ENCODE measurements at regions not wholly inside any gene's neighbourhood (a gene's known extent, or its start where the extent isn't known, plus 50 kb on each side); places are given as distances from the start of the nearest gene placed in this dataset.

- no peak for DNase-seq (ENCODE audit: low read depth)
Measured at GRCh38 chr10:63708421-63708820, 187.2 kb downstream of the REEP3 start.

DNA sequence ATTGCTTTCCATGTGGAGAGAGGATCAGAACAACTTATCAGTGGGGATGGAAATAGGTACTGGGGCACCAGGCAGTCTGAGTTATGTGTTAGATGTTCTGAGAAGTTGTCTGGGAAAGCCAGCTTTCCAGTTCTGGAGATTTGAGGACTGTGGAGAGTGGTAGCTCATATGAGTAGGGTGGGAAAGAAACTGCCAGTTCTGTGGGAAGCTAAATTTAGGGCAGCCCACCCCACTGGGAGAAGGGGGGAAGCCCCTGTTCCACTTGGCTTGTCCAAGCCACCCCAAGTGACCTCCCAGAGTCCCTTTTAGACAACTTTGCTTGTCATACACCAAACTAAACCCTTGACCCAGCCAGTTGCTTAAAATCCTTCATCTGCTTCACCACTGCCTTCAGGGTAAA lies 189.5 kb downstream of the REEP3 start:
- DNase-seq (ENCODE audit: low read depth), result no peak

- DNase-seq (ENCODE audit: low read depth), result no peak
Measured at GRCh38 chr10:63711361-63711760, 190.2 kb downstream of the REEP3 start.

GRCh38 chr10:63711867-63712716 lies 190.9 kb downstream of the REEP3 start:
- DNase-seq (ENCODE audit: low read depth), result peak; percentile 94

GRCh38 chr10:63712717-63713115 lies 191.5 kb downstream of the REEP3 start:
- no peak for DNase-seq (ENCODE audit: low read depth)

DNA sequence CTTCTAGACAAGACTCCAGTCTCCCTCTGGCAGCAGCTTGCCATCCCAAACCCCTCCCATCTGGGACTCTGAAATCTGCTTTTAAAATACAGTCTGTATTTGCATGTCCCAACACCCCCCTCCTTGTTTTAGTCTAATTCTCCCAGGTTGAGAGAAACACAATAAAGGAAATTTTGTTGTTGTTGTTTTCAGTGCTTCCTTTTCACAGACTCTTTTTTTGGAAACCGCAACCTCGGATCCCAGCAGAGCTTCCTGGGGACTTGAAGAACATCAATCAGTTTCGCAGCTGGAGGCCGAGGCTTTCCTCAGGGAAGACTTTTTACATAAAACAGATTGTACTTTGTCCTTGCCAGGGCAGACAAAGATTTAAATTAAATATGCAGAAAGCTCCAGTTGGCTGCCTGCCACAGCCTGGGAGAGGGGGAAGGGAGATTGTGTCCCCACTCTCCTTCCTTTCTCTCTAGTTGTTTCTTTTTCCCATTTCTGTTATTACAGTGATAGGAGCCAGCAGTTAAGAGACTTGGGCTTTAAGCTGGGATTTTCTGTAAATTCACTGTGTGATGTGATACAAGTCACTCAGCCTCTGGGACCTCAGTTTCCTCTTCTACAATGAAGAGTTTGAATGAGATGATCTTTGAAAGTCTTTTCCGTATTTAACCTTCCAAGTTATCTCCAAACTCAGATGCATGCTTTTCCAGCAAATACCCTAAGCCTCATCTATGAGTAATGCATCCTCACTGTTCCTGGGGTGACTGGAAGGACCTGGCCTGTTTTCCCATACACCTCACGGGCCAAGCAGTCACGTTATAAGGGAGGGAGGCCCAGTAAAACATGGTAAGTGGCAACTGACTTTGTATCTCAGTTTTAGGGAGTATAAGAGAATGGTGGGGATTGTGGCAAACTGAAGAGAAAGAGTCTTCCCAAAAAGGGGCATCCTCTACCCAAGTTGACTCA lies 192.3 kb downstream of the REEP3 start:
- DNase-seq (ENCODE audit: low read depth), result no peak

GRCh38 chr10:63716016-63716580 lies 194.9 kb downstream of the REEP3 start:
- no peak for DNase-seq (ENCODE audit: low read depth)

DNA sequence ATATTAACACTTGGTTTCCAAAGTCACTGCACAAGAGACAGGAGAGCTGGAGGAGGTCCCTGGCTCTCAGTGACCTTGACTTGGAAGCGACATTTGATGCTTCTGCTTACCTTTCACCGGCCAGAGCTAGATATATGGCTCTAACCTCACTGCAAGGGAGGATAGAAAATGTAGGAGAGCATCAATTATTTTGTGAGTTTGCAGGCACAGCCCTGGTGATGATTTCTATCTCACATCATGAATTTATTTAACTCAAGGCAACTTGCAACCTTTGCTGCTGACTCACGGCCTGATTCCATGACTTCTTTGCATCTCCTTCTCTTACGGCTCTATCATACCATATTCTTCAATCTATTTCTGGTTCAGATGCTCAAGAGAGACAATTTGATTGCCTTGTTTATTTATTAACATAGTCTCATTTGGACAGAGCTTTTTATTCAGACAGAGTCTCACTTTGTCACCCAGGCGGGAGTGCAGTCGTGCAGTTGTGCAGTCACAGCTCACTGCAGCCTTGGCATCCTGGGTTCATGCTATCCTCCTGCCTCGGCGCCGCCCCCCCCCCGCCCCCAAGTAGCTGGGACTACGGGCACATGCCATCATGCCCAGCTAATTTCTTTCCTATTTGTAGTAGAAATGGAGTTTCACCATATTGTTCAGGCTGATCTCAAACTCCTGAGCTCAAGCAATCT lies 196.0 kb downstream of the REEP3 start:
- DNase-seq (ENCODE audit: low read depth), result no peak

DNA sequence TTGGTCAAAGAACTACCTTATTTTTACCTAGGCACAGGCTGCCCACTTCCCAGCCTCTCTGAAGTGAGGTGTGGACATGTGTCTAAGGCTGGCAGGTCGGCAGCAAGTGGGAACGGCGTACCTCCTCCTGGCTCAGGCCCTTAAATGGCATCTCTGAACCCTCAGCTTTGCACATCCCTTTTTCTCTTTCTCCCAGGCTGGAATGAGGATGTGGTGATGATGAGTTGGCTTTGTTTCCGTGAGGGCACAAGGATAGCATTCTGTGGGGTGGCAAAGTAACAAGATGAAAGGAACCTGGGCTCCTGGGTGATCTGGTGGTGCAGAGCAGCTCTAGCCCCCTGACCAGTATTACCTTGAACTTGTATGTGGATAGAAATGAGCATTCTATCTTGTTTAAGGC lies 196.8 kb downstream of the REEP3 start:
- no peak for DNase-seq (ENCODE audit: low read depth)

DNA sequence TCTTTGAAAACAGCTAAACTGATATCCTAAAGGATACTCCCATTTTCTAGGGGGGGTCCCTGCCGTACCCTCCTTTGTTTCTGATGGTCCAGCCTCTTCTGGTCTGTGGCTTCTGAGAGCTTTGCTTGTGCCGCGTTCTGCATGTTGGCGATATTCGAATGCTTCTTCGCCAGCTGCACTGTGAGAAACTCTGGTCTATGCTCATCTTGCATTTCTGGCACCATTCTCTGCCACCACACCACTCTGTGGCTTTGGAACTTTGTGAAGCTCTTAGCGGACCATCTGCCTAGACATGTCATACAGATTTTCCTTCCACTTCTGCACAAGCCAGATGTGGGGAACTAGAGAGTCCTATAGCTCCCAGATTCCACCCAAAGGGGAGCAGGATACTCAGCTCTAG lies 197.2 kb downstream of the REEP3 start:
- no peak for DNase-seq (ENCODE audit: low read depth)

DNA sequence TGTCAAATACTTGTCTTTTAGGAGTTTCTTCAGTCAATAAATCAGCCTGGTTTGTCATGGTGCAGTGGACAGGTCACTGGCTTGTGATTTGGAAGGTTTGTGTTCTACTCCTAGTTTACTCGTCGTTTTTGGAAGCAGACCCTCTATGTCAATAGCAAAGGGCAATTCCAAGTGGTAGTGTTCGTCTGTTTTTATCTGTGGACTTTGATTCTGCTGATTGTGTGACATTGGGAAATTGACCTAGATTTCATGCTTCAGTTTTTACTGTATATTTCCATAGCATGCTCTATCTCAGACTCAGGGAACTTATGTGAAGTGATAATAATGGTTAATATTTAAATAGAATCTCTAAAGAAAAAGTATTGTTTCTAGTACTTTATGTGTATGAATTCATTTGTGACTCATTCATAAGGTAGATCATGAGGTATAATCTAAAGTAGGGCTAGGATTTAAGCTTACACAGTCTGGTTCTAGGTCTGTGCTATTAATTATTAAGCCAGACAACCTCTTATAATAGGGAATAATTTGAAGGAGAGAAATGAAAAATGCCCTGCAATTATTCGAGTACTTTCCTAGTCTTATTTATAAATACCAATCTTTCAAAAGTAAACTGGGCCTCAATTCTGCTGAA lies 198.1 kb downstream of the REEP3 start:
- DNase-seq (ENCODE audit: low read depth), result no peak

DNA sequence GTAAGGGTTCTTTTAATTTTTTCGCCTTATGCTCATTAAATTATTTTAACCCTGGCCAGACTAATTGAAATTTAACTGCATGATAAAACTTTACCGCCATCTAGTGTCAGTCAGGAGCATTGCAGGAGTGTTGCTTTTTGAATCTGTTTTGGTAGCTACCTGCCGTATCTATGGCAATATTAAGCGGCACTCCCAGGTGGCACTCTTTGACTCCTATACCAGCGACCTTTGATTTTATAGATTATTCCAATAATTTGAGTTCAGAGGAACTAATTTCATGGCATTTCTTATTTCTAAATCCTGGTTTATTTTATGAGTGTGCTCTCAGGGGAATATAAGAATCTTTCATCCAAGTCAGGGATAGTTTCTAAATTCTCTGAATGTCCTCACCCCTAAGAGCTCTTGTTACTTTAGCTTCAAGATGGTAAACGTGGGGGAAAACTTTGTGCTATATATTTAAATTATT lies 198.9 kb downstream of the REEP3 start:
- DNase-seq (ENCODE audit: low read depth), result no peak

DNA sequence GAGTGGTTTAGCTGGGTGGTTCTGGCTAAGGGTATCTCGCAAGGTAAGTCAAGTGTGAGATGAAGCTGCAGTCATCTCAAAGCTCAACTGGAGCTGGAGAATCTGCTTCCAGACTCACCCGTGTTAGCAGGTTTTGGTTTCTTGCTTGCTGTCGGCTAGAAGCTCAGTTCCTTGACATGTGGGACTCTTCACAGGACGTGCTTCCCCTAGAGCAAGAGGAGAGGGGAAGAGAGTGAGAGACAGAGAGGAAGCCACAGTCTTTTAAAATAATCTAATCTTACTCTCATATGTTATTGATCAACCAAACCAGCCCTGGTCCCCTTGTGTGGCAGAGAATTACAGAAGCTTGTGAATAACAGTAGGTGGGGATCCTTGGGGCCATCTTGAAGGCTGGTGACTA lies 199.5 kb downstream of the REEP3 start:
- DNase-seq (ENCODE audit: low read depth), result no peak

DNA sequence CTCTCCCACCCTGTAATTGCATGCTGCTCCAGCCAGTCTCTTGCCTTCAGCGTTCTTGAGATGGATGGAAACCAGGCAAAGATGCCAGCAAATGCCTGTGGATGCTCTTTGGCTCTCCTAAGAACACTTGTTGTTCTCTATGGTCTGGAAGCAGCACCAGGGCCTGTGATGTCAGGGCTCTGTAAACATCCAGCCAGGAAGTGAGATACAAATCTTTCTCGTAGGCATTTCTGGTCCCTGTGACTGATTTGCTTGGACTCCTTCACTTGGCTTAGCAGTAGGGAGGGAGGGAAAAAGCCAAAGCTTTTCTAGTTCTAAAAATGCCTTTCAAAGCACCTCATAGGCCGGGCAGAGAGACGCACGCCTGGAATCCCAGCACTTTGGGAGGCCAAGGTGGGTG lies 201.3 kb downstream of the REEP3 start:
- no peak for DNase-seq (ENCODE audit: low read depth)

GRCh38 chr10:63723320-63723719 lies 202.1 kb downstream of the REEP3 start:
- no peak for DNase-seq (ENCODE audit: low read depth)

DNA sequence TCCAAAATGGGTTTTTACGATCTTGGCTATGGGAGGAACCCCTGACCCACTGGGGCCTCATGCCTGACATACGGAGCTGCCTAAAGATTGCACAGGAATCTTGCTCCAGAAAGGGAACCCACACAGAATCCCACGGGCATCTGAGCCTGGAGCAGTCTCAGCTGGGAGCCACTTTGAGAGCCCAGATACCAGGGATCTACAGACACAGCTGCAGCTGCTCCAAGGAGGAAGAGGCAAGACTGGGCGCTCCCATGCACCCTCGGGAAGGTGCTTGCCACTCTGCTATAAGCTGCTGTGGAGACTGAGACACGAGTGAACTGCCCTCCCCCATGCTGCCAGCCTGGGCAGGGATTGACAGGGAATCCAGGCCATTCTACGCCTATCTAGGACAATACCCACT lies 202.5 kb downstream of the REEP3 start:
- no peak for DNase-seq (ENCODE audit: low read depth)

DNA sequence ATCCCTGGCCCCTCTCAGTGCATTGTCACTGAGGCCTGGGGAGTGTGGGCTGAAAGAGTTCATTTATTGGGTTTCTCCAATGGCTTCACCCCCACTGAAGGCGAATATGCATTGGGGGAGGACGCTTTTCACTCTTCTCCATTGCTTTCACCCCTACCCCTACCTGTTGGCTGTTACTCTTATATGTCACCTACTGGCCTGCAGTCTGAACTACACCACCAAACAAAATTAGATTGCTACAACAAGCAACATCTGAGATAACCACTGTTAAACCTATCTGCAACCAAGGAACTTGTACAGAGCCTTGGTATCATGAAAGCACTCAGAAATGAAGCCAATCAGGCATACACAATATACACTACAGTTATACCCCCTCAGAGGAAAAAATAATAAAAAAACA lies 203.7 kb downstream of the REEP3 start:
- no peak for DNase-seq (ENCODE audit: low read depth)

DNA sequence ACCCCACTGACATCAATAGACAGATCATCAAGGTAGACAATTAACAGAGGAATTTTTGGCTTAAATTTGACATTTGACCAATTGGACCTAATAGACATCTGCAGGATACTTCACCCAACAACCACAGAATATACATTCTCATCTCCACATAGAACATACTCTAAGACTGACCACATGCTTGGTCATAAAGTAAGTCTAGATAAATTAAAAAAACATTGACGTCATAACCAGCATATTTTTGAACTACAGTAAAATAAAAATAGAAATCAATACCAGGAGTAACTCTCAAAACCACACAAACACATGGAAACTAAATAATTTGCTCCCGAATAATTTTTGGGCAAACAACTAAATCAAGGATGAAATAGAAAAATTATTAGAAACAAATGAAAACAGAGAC lies 205.7 kb downstream of the REEP3 start:
- DNase-seq (ENCODE audit: low read depth), result no peak

GRCh38 chr10:63727636-63728035 lies 206.4 kb downstream of the REEP3 start:
- no peak for DNase-seq (ENCODE audit: low read depth)

DNA sequence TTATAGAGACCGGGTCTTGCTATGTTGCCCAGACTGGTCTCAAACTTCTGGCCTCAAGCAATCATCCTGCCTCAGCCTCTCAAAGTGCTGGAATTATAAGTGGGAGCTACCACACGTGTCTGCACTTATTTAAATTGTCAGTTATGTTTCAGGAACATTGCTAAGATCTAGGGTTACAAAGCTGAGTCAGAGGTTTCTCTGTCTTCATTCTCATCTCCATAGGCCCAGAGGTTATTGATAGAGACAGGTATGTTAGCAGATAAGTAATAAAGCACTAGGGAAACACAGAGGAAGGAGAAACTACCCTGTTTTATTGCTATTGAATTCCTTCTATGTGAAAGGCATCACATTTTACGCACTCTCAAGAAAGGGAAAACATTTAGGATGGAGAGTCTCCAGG lies 214.1 kb downstream of the REEP3 start:
- DNase-seq (ENCODE audit: low read depth), result no peak

GRCh38 chr10:63738410-63738809 lies 217.2 kb downstream of the REEP3 start:
- peak; percentile 58 for DNase-seq (ENCODE audit: low read depth)

All from HS-5 (cell line).